Panc1 (cell line): ENCODE measurements at regions not wholly inside any gene's neighbourhood (a gene's known extent, or its start where the extent isn't known, plus 50 kb on each side); places are given as distances from the start of the nearest gene placed in this dataset.

Experiments
- ATAC-seq: fragments of 200-7000 bp; cut with Tn5 transposase; 2 replicates; pipeline ENCODE4 v1.9.1; 2020; ENCODE audit warnings: mild to moderate bottlenecking, moderate library complexity
- BruUV-seq: library from RNA; stranded (reverse); fragments of 400-500 nt; replicated peaks from 2 replicates; lab custom pipeline; 2021; lab: Mats Ljungman, UMichigan
- CTCF ChIA-PET: fragments of 300-600 bp; sonication (Branson Sonifier 250); formaldehyde crosslinking; loops from one replicate; lab custom pipeline; 2022; ENCODE audit warnings: antibody characterized with exemption; lab: Charles Lee
- POLR2A ChIA-PET: fragments of 300-600 bp; sonication (Branson Sonifier 250); formaldehyde crosslinking; loops from one replicate; lab custom pipeline; 2022; ENCODE audit warnings: antibody characterized with exemption; lab: Charles Lee
- DNase-seq: peaks from one replicate; pipeline ENCODE4 v3.0.0-alpha.2; 2010; ENCODE audit warnings: low read depth, low spot score
- H3K27ac ChIP-seq: 2 replicates; pipeline ENCODE4 v1.5.1; 2011; ENCODE audit warnings: mild to moderate bottlenecking, low read length, inconsistent platforms
- H3K27me3 ChIP-seq: fragments of 200-500 bp; sonication (Bioruptor generic); 2 replicates; pipeline ENCODE4 v1.6.0; 2014; ENCODE audit warnings: low read length, inconsistent platforms; ENCODE audit not compliant: control insufficient read depth, insufficient read depth
- H3K36me3 ChIP-seq: fragments of 200-500 bp; sonication (Bioruptor generic); 2 replicates; pipeline ENCODE4 v1.5.1; 2014; ENCODE audit warnings: inconsistent platforms, mild to moderate bottlenecking, low read length, moderate library complexity; ENCODE audit not compliant: control insufficient read depth, insufficient read depth
- H3K4me1 ChIP-seq: 2 replicates; pipeline ENCODE4 v1.5.1; 2011; ENCODE audit warnings: inconsistent platforms, mild to moderate bottlenecking, low read length, moderate library complexity; ENCODE audit not compliant: control insufficient read depth, insufficient read depth
- H3K4me3 ChIP-seq, 2 experiments: 2 replicates each; pipeline ENCODE4 v1.5.1; 2011 to 2012; ENCODE audit warnings: low read depth in 2 of 2, low read length in 2 of 2, mild to moderate bottlenecking in 2 of 2, inconsistent platforms in 1 of 2, moderate library complexity in 1 of 2
- H3K9me3 ChIP-seq: fragments of 200-500 bp; sonication (Bioruptor generic); 2 replicates; pipeline ENCODE4 v1.5.1; 2014; ENCODE audit warnings: low read depth, mild to moderate bottlenecking, inconsistent platforms, low read length, moderate library complexity; ENCODE audit not compliant: control insufficient read depth, insufficient read depth
- POLR2AphosphoS5 ChIP-seq: IDR thresholded peaks from 2 replicates; pipeline ENCODE4 v1.6.1; 2012; ENCODE audit warnings: mild to moderate bottlenecking, low read depth, low read length, moderate library complexity
- REST ChIP-seq, 2 experiments: IDR thresholded peaks; 2 replicates each; pipeline ENCODE4 v1.6.1; 2011 to 2012; ENCODE audit warnings: low read depth in 2 of 2, control low read depth in 1 of 2, low read length in 1 of 2, mild to moderate bottlenecking in 1 of 2, moderate library complexity in 1 of 2; ENCODE audit not compliant: insufficient read depth in 1 of 2
- SIN3A ChIP-seq: IDR thresholded peaks from 2 replicates; pipeline ENCODE4 v1.6.1; 2012; ENCODE audit warnings: low read depth, mild to moderate bottlenecking, low read length, moderate library complexity, borderline replicate concordance; ENCODE audit not compliant: insufficient read depth
- TCF7L2 ChIP-seq: IDR thresholded peaks from 2 replicates; pipeline ENCODE4 v1.6.1; 2011; ENCODE audit warnings: mild to moderate bottlenecking, low read depth, low read length, inconsistent platforms
- in situ Hi-C: cut with HindIII; loops from 2 replicates; pipeline ENCODE4 v1.10.0; 2016; ENCODE audit warnings: low sequenced_read_pairs, low pct_unique_long_range_greater_than_20kb
- intact Hi-C: fragments of 100-400 bp; cut with micrococcal nuclease; formaldehyde crosslinking; loops from one replicate; pipeline ENCODE4 v1.10.0; 2022; ENCODE audit not compliant: unreplicated experiment
- TF ChIP-seq, protein P1 (sequence below): fragments of 450-650 bp; IDR thresholded peaks from 2 replicates; pipeline ENCODE4 v1.5.1; 2017; ENCODE audit warnings: mild to moderate bottlenecking

GRCh38 chr10:85413570-85413969 lies 953.0 kb downstream of the GRID1 start:
- intact Hi-C loops (no loop called here), in situ Hi-C loops (no loop called here)
- DNase-seq (no peak), ATAC-seq (no peak)
- no peaks in the 10 kb centered on the region for H3K36me3 ChIP-seq
- BruUV-seq, result no TSS peak
- H3K4me3 ChIP-seq, result no peak overlapping the region
- ChIA-PET CTCF (no interaction called here), POLR2A (no interaction called here)
- H3K27ac ChIP-seq, result no peak overlapping the region
- no peaks in the 10 kb centered on the region for H3K4me1 ChIP-seq
- no peaks in the 10 kb centered on the region for H3K9me3 ChIP-seq
- no peaks in the 10 kb centered on the region for H3K27me3 ChIP-seq
- TF ChIP-seq POLR2AphosphoS5, result no peak
- no peak for TF ChIP-seq SIN3A
- no peak for TF ChIP-seq REST (IDR thresholded peaks at IDR 0.05; ENCODE audit: insufficient read depth in 1 of 2, low read depth in 2 of 2, low read length in 1 of 2)
- TF ChIP-seq TCF7L2, result no peak
- TF ChIP-seq, protein P1, sequence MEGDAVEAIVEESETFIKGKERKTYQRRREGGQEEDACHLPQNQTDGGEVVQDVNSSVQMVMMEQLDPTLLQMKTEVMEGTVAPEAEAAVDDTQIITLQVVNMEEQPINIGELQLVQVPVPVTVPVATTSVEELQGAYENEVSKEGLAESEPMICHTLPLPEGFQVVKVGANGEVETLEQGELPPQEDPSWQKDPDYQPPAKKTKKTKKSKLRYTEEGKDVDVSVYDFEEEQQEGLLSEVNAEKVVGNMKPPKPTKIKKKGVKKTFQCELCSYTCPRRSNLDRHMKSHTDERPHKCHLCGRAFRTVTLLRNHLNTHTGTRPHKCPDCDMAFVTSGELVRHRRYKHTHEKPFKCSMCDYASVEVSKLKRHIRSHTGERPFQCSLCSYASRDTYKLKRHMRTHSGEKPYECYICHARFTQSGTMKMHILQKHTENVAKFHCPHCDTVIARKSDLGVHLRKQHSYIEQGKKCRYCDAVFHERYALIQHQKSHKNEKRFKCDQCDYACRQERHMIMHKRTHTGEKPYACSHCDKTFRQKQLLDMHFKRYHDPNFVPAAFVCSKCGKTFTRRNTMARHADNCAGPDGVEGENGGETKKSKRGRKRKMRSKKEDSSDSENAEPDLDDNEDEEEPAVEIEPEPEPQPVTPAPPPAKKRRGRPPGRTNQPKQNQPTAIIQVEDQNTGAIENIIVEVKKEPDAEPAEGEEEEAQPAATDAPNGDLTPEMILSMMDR, result no peak

DNA sequence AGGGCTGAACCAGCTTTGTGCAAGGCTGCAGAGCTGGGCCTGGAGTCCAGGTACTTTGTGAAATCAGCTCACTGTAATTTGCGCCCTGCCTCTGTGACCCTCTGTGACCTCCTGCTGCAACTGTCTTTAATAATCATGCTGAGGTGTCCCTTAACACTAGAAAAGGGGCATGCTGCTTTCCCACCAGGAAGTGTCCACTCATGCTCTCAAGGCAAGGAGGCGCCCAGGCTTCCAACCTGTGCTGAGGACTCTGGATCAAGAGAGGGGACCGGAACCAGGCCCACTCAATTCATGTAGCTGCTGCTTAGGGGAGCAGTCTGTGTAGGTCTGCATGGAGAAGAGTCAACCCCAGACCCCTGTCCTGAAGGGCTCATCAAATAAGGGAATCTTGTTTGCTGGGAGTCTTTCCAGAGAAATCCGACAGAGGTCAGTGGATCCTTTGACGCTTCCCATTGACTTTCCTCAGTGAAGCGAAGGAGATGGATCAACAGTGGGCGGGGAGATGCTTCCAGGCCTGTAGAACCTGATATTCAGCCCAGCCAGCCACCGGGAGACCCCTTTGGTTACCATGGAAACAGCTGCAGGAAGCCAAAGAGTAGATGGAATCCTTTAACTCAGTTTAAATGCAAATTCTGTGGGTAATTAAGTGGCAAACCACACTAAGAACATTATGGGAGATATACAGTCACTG lies 945.9 kb downstream of the GRID1 start:
- Histone ChIP-seq H3K36me3 (no peaks in the 10 kb centered on the region), H3K27me3 (no peaks in the 10 kb centered on the region), H3K9me3 (no peaks in the 10 kb centered on the region), H3K4me3 (no peak overlapping the region), H3K27ac (no peak overlapping the region), H3K4me1 (no peaks in the 10 kb centered on the region)
- TF ChIP-seq REST (IDR thresholded peaks at IDR 0.05; ENCODE audit: insufficient read depth in 1 of 2, low read depth in 2 of 2, low read length in 1 of 2) (no peak), SIN3A (no peak), POLR2AphosphoS5 (no peak), TCF7L2 (no peak)
- TF ChIP-seq, protein P1, result no peak
- ChIA-PET CTCF (no interaction called here), POLR2A (no interaction called here)
- in situ Hi-C loops, result no loop called here
- ATAC-seq (no peak), DNase-seq (no peak)
- BruUV-seq, result no TSS peak
- intact Hi-C loops, result no loop called here
